ENCODE measurements at regions not wholly inside any gene's neighbourhood (a gene's known extent, or its start where the extent isn't known, plus 50 kb on each side); places are given as distances from the start of the nearest gene placed in this dataset.
"Not testable (repeated sequence)": the region's sequence is repeated elsewhere in the genome, so short reads cannot be mapped to it uniquely, and the experiment has no call there.

- intact Hi-C loops (cut with DNase I); H3K36me3 ChIP-seq; FAIRE-seq; H3K27ac ChIP-seq; H3K4me3 ChIP-seq; DNase-seq; H3K9me3 ChIP-seq; H3K27me3 ChIP-seq; ATAC-seq; H3K4me1 ChIP-seq: not testable (repeated sequence)
- 90 to 95% methylated on average over 3 of the region's 4 CpGs for WGBS, 2 donors
Measured at GRCh38 chr2:87592974-87593373, 154.9 kb upstream of the PLGLB2 start.

- H3K27ac ChIP-seq; H3K27me3 ChIP-seq; H3K9me3 ChIP-seq; H3K4me3 ChIP-seq; H3K4me1 ChIP-seq; H3K36me3 ChIP-seq; FAIRE-seq; intact Hi-C loops (cut with DNase I): not testable (repeated sequence)
- peak; percentile 75 to 97 (median 96) for ATAC-seq
- whole genome bisulfite sequencing, 2 donors = 57 to 63% methylated on average over 7 to 8 of the region's 10 CpGs
- peak; percentile 52 to 83 (median 70) for DNase-seq
Measured at GRCh38 chr2:87593784-87594610, 153.9 kb upstream of the PLGLB2 start.

GRCh38 chr2:87594611-87594992 lies 153.3 kb upstream of the PLGLB2 start:
- H3K27ac ChIP-seq; H3K27me3 ChIP-seq; H3K4me3 ChIP-seq; H3K4me1 ChIP-seq; H3K36me3 ChIP-seq; H3K9me3 ChIP-seq; DNase-seq; FAIRE-seq; intact Hi-C loops (cut with DNase I): not testable (repeated sequence)
- ATAC-seq = peak in 1 of 4 donors; percentile 45
- WGBS, 2 donors = 66 to 73% methylated on average over 5 to 7 of the region's 7 CpGs

GRCh38 chr2:87595017-87595416 lies 152.9 kb upstream of the PLGLB2 start:
- H3K9me3 ChIP-seq; H3K27me3 ChIP-seq; intact Hi-C loops (cut with DNase I); H3K4me3 ChIP-seq; H3K4me1 ChIP-seq; H3K36me3 ChIP-seq; H3K27ac ChIP-seq; DNase-seq; FAIRE-seq: not testable (repeated sequence)
- 74 to 86% methylated on average over 5 to 6 of the region's 6 CpGs for WGBS, 2 donors
- ATAC-seq = peak in 1 of 4 donors; percentile 12

GRCh38 chr2:87600961-87601360 lies 146.9 kb upstream of the PLGLB2 start:
- intact Hi-C loops (cut with DNase I); H3K27me3 ChIP-seq; H3K36me3 ChIP-seq; DNase-seq; H3K4me3 ChIP-seq; H3K9me3 ChIP-seq; H3K27ac ChIP-seq; FAIRE-seq; H3K4me1 ChIP-seq; ATAC-seq: not testable (repeated sequence)
- 89 to 100% methylated on average over 1 of the region's 3 CpGs for WGBS, 2 donors

GRCh38 chr2:87602118-87602517 lies 145.8 kb upstream of the PLGLB2 start:
- H3K27ac ChIP-seq; H3K4me3 ChIP-seq; H3K4me1 ChIP-seq; H3K36me3 ChIP-seq; H3K9me3 ChIP-seq; H3K27me3 ChIP-seq; DNase-seq; ATAC-seq; intact Hi-C loops (cut with DNase I); FAIRE-seq: not testable (repeated sequence)
- WGBS, 2 donors = no CpG with 5 or more reads among the region's 7 CpGs

GRCh38 chr2:87602728-87603127 lies 145.2 kb upstream of the PLGLB2 start:
- DNase-seq; intact Hi-C loops (cut with DNase I); H3K9me3 ChIP-seq; H3K4me1 ChIP-seq; H3K36me3 ChIP-seq; H3K27ac ChIP-seq; FAIRE-seq; H3K4me3 ChIP-seq; H3K27me3 ChIP-seq: not testable (repeated sequence)
- peak in 3 of 4 donors; percentile 52 to 75 (median 68) for ATAC-seq
- no CpG with 5 or more reads among the region's 2 CpGs for WGBS, 2 donors

GRCh38 chr2:87603418-87604278 lies 144.2 kb upstream of the PLGLB2 start:
- H3K4me1 ChIP-seq; intact Hi-C loops (cut with DNase I); FAIRE-seq; DNase-seq; H3K36me3 ChIP-seq; H3K4me3 ChIP-seq; H3K27me3 ChIP-seq; H3K9me3 ChIP-seq: not testable (repeated sequence)
- ATAC-seq = peak in 3 of 4 donors; percentile 45 to 58 (median 58)
- 48 to 52% methylated on average over 3 to 5 of the region's 10 CpGs for WGBS, 2 donors
- H3K27ac ChIP-seq = peak overlapping the region in 1 of 4 donors; percentile 28

GRCh38 chr2:87604279-87604818 lies 143.5 kb upstream of the PLGLB2 start:
- H3K9me3 ChIP-seq; intact Hi-C loops (cut with DNase I); H3K36me3 ChIP-seq; FAIRE-seq; H3K4me1 ChIP-seq; H3K27me3 ChIP-seq; H3K4me3 ChIP-seq: not testable (repeated sequence)
- peak overlapping the region in 1 of 4 donors; percentile 28 for H3K27ac ChIP-seq
- 33 to 43% methylated on average over 3 of the region's 6 CpGs for WGBS, 2 donors
- ATAC-seq (peak in 3 of 4 donors; percentile 68 to 75 (median 74)), DNase-seq (peak in 1 of 6 donors; percentile 6)

GRCh38 chr2:87604980-87605379 lies 142.9 kb upstream of the PLGLB2 start:
- intact Hi-C loops (cut with DNase I); H3K9me3 ChIP-seq; ATAC-seq; H3K4me3 ChIP-seq; FAIRE-seq; H3K27ac ChIP-seq; H3K27me3 ChIP-seq; H3K4me1 ChIP-seq; H3K36me3 ChIP-seq; DNase-seq: not testable (repeated sequence)
- no CpG with 5 or more reads among the region's 2 CpGs for WGBS, 2 donors

- H3K9me3 ChIP-seq; DNase-seq; H3K36me3 ChIP-seq; H3K27ac ChIP-seq; ATAC-seq; H3K4me3 ChIP-seq; H3K4me1 ChIP-seq; FAIRE-seq; H3K27me3 ChIP-seq; intact Hi-C loops (cut with DNase I): not testable (repeated sequence)
- 29% methylated on average over 1 of the region's 3 CpGs; no CpG with 5 or more reads in 1 of the 2 donors for WGBS, 2 donors
Measured at GRCh38 chr2:87608377-87609166, 139.3 kb upstream of the PLGLB2 start.

Measured in pancreas (tissue), 10 donors.